ENCODE measurements at regions not wholly inside any gene's neighbourhood (a gene's known extent, or its start where the extent isn't known, plus 50 kb on each side); places are given as distances from the start of the nearest gene placed in this dataset.
"Not testable (repeated sequence)": the region's sequence is repeated elsewhere in the genome, so short reads cannot be mapped to it uniquely, and the experiment has no call there.

DNA sequence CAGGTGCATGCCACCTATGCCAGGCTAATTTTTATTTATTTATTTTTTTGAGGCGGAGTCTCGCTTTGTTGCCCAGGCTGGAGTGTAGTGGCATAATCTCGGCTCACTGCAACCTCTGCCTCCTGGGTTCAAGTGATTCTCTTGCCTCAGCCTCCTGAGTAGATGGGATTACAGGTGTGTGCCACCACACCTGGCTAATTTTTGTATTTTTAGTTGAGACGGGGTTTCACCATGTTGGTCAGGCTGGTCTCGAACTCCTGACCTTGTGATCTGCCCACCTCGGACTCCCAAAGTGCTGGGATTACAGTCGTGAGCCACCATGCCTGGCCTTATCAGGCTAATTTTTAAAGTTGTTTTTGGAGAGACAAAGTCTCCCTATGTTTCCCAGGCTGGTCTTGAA, 210.7 kb upstream of the ZNF217 start:
- H2BK5ac ChIP-seq (ENCODE audit: low read depth, low read length, poor library complexity, severe bottlenecking); H3K4me3 ChIP-seq (ENCODE audit: insufficient read depth, low read depth, low read length); H2AK9ac ChIP-seq (replicated peaks; ENCODE audit: low read depth, low read length, poor library complexity); H4K5ac ChIP-seq (ENCODE audit: low read depth, low read length); H3K9ac ChIP-seq (ENCODE audit: low read depth, low read length); H3K36me3 ChIP-seq (ENCODE audit: control insufficient read depth, insufficient read depth, low read length); H3K79me1 ChIP-seq (ENCODE audit: low read depth in 1 of 2, low read length in 2 of 2); H4K91ac ChIP-seq (ENCODE audit: insufficient read depth, low read depth, low read length); H2AK5ac ChIP-seq (ENCODE audit: low read depth, low read length); H3K27ac ChIP-seq (ENCODE audit: insufficient read depth, low read length); ATAC-seq (ENCODE audit: low read depth); in situ Hi-C loops (cut with MboI; ENCODE audit: low sequenced_read_pairs); CTCF ChIA-PET; intact Hi-C loops (cut with micrococcal nuclease); H2BK20ac ChIP-seq (ENCODE audit: low read depth, low read length); H3K9me1 ChIP-seq (ENCODE audit: insufficient read depth, low read length); H2BK120ac ChIP-seq (ENCODE audit: low read depth, low read length); H4K20me1 ChIP-seq (ENCODE audit: insufficient read depth, low read length); H3K23ac ChIP-seq (ENCODE audit: low read depth, low read length); BruUV-seq (replicated peaks); DNase-seq; H3K9me3 ChIP-seq (ENCODE audit: control insufficient read depth, insufficient read depth, low read length); H3K4me2 ChIP-seq (ENCODE audit: low read depth, low read length); POLR2A ChIA-PET (ENCODE audit: unreplicated experiment); dilution Hi-C loops (cut with HindIII; ENCODE audit: low sequenced_read_pairs, unreplicated experiment); H3K18ac ChIP-seq (ENCODE audit: low read depth, low read length); H3K27me3 ChIP-seq (ENCODE audit: control insufficient read depth, insufficient read depth, low read length); H3K14ac ChIP-seq (replicated peaks; ENCODE audit: low read depth, low read length); H2AFZ ChIP-seq (replicated peaks; ENCODE audit: low read length, poor library complexity); H3K56ac ChIP-seq (ENCODE audit: extremely low read depth, insufficient read depth, low read length): not testable (repeated sequence)
- Histone ChIP-seq H4K8ac (ENCODE audit: low read depth in 2 of 2, low read length in 2 of 2) (peak overlapping the region in 1 of 2 experiments; percentile 74; a peak in 1 of 4 replicates), H2BK15ac (ENCODE audit: low read depth, low read length) (peak overlapping the region; percentile 94; the same call in 2 of the 3 replicates), H3K4ac (ENCODE audit: low read depth, low read length) (0 out of 2 replicates have a peak overlapping the region, but pooled peaks have one; percentile 22), H3K4me1 (ENCODE audit: control insufficient read depth, insufficient read depth, low read length) (peaks cover 12% of the 10 kb centered on the region)
- WGBS, 2 experiments (ENCODE audit: extremely low coverage in 2 of 2, insufficient read length in 1 of 2) = 100% methylated on average over 1 of the region's 7 CpGs; no CpG with 5 or more reads in 1 of the 2 experiments

Measured in IMR-90 (cell line).